ENCODE measurements at regions not wholly inside any gene's neighbourhood (a gene's known extent, or its start where the extent isn't known, plus 50 kb on each side); places are given as distances from the start of the nearest gene placed in this dataset.
A peak's percentile ranks its signal among the peaks of the same experiment; 100 is the strongest.

DNA sequence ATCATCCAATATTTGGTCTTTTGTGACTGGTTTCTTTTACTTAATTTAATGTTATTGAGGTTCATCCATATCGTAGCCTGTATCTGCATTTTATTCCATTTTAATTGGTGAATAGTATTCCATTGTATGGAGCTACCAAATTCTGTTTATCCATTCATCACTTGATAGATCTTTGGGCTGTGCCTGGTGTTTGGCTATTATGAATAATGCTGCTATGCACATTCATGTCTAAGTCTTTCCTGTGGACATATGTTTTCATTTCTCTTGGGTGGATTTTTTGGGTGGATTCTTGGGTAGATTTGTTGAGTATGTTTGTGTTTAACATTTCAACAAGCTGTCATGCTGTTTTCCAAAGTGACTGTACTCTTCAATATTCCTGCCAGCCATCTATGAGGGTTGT, 52.5 kb upstream of the NEDD4L start:
- DNase-seq (ENCODE audit: extremely low read depth in 1 of 11, low read depth in 9 of 11, low spot score in 4 of 11): no peak

GRCh38 chr18:57989536-57989935, 54.5 kb upstream of the NEDD4L start:
- DNase-seq (ENCODE audit: extremely low read depth in 1 of 11, low read depth in 9 of 11, low spot score in 4 of 11): no peak

DNA sequence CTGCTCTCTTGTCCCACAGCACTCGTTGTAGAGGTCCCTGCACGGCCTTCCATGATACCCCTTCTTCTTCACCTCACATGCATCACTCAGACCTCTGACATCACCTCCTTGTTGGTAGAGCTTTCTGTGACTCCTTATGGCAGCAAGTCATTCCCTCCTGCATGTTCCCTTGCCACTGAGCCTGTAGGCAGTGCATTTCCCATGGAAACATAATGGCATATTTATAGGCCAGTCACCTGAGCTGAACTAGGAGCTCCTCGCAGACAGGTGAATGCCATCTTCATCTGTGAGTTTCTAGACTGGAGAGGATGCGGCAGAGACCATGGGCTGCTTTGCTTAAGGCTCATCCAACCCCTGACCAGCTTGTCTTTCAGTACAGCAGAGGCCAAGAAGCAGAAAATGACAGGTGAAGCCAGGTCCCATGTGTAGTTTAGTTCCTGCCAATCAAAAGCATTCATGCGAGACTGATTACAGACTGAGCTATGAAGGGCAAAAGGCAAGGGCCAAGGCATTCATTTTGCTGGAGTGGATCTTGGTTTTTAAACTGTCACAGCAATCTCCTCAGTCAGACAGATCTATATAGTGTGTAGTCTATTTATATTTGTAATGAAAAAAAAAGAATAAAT, 59.4 kb upstream of the NEDD4L start:
- peak in 4 of 11 donors; percentile 15 to 57 (median 24) for DNase-seq (ENCODE audit: extremely low read depth in 1 of 11, low read depth in 9 of 11, low spot score in 4 of 11)

DNA sequence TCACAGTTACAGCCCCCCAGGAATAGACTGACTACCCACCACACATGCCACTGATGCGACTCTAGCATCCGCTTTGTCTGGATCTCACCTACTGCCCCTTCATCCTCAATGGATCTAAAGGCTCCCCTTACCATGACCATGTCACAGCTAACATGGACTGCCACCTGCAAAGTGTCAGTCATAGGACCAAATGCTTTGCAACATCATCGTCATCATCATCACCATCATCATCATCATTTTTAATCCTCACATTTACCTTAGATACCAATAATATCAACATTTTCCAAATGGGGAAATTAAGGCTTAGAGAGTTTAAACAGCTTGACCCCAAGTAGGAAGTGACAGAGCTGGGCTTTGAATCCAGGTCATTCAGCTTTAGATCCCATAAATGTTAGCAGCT, 60.1 kb upstream of the NEDD4L start:
- no peak for DNase-seq (ENCODE audit: extremely low read depth in 1 of 11, low read depth in 9 of 11, low spot score in 4 of 11)

DNA sequence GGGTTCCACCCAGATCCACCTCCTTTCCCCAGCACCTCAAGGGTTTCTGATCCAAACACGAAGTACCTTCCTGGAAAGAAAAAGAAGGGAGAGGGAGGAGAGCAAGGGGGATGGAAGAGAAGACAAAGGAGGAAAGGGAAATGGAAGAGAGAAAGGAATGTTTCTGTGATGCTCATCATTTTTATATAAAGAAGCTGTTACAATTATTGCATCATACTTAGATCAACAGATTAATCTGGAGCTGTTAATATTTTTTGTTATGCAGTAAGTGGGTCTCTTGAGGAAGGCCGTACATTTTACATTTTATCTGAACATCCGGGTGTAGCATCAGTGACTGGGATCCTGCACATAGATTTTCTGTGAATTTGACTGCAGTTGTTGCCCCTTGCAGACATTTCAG, 60.6 kb upstream of the NEDD4L start:
- no peak for DNase-seq (ENCODE audit: extremely low read depth in 1 of 11, low read depth in 9 of 11, low spot score in 4 of 11)

DNA sequence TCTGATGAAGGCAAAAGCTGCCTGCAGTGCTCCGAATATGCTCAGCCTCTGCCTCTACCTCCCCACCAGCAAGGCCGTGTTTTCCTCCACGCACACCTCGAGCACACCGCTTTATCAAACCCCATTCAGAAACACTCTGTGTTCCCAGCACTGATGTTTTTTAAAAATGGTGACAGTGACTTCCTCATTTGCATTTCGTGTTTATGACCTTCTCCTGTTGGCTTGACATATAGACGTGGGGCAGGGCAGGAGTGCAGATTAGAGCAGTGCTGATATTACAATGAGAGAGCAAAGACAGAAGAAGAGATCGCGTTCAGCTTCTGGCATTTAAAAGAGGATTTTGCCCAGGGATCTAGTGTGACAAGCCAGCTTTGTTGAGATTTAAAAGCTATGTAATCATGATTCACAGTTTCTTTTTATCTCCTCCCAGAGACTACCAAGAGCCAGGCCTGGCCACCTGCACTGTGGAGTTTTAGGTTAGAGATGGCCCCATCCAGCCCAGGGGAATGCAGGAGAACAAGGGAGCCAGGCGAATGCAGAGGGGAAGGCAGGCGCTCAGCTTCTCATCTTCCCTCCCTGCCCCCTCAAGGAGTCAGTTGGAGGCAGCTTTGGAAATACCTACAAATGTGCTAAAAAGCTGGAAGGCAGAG, 61.5 kb upstream of the NEDD4L start:
- no peak for DNase-seq (ENCODE audit: extremely low read depth in 1 of 11, low read depth in 9 of 11, low spot score in 4 of 11)

- no peak for DNase-seq (ENCODE audit: extremely low read depth in 1 of 11, low read depth in 9 of 11, low spot score in 4 of 11)
These were observed 62.6 kb upstream of the NEDD4L start for GRCh38 chr18:57981308-57982028.

DNA sequence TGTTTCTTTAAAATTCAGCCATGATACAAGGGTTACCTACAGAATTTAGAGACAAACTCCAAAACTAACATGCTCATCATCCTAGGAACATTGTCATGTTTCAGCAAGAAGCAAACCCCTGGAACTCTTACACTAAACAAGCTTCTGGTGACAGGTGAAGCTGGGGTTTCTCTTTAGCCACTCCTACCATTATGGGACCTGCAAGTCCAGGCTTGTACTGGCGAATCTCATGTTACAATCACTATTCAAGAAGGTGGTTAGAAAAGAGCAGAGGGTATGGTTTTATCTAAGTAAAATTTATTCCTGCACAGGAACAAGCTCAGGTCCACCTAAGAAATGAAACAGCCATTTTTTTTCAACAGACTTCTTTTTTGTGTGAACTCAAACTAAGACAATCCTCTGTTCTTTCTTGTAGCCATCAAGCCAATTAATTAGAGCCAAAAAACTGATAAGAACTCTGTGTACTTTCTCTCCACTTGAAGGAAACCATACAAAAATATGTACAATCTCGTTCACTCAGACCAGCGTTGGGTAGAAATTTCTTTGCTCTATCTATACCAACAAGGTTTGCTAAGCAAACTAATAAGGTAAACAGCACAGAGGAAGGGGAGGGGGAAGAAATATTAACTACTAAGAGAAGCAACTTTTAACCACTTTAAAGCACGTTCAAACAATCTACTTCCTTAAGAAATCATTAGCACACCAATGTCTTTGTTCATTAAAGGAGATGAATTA, 63.3 kb upstream of the NEDD4L start:
- no peak for DNase-seq (ENCODE audit: extremely low read depth in 1 of 11, low read depth in 9 of 11, low spot score in 4 of 11)

GRCh38 chr18:57976230-57976773, 67.7 kb upstream of the NEDD4L start:
- no peak for DNase-seq (ENCODE audit: extremely low read depth in 1 of 11, low read depth in 9 of 11, low spot score in 4 of 11)

DNA sequence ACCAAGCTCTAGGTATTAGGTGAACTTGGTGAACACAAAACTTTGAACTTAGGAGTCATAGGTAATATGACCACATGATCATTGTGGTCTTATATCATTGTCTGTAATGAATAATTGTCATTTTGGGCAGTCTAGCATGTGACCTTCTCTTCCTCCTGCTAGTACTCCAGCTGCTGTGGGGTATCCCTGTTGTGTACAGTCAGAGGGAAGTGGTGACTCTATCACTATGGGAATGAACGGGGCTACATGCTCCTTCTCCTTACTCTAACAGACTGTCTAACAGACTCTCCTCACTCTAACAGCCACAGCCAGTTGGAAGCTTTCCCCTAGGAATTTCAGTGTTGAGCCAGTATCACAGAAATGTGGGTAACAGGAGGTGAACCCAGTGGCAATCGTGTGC, 68.2 kb upstream of the NEDD4L start:
- no peak for DNase-seq (ENCODE audit: extremely low read depth in 1 of 11, low read depth in 9 of 11, low spot score in 4 of 11)

GRCh38 chr18:57974585-57975265, 69.3 kb upstream of the NEDD4L start:
- no peak for DNase-seq (ENCODE audit: extremely low read depth in 1 of 11, low read depth in 9 of 11, low spot score in 4 of 11)

DNA sequence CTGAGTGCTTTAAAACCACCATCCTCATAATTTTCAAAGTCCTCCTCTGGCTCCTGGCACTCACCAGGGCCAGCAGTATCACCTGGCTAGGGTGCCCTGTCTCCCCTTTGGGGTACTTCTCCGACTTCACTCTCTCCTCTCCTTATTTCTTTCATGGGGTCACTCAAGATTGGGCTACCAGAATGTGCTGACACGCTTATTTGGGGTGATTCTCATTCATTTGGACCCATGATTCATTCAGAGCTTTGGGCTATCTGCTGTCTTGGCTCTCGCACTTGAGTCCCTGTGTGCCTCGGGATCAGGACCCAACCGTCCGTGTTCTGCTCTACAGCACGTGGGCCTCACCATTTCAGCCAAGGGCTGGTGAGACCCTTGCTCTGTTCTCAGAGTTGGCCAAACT, 70.1 kb upstream of the NEDD4L start:
- DNase-seq (ENCODE audit: extremely low read depth in 1 of 11, low read depth in 9 of 11, low spot score in 4 of 11): no peak

GRCh38 chr18:57970356-57971095, 73.5 kb upstream of the NEDD4L start:
- DNase-seq (ENCODE audit: extremely low read depth in 1 of 11, low read depth in 9 of 11, low spot score in 4 of 11): no peak

- DNase-seq (ENCODE audit: extremely low read depth in 1 of 11, low read depth in 9 of 11, low spot score in 4 of 11): no peak
These were observed 74.2 kb upstream of the NEDD4L start for GRCh38 chr18:57969824-57970223.

- no peak for DNase-seq (ENCODE audit: extremely low read depth in 1 of 11, low read depth in 9 of 11, low spot score in 4 of 11)
These were observed 78.8 kb upstream of the NEDD4L start for GRCh38 chr18:57965246-57965645.

DNA sequence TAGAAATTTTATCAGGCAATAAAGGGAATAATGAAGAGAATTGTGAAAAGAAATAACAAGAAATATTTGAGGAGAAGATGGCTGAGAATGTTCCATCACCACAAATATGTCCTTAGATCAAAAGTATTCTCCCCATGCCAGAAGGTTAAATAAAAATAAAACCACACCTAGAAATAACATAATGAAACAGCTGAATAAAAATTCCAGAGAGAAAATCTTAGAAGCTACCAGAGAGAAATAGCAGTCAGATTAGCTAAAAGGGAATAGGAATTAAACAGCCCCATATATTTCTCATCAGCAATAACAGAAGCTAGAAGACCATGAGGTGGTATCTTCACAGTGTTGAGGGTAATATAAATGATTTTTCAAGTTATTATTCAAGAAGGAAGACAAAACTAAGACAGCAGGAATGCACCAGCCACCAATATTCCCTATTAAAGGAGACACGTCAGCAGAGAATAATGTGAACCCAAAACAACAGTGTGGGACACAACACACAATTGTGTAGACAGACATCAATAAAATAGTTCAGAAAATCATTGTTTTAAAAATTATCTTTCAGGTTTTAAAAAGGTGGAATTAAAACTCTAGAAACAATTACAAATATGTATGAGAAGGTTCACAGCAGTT, 82.0 kb upstream of the NEDD4L start:
- no peak for DNase-seq (ENCODE audit: extremely low read depth in 1 of 11, low read depth in 9 of 11, low spot score in 4 of 11)

DNA sequence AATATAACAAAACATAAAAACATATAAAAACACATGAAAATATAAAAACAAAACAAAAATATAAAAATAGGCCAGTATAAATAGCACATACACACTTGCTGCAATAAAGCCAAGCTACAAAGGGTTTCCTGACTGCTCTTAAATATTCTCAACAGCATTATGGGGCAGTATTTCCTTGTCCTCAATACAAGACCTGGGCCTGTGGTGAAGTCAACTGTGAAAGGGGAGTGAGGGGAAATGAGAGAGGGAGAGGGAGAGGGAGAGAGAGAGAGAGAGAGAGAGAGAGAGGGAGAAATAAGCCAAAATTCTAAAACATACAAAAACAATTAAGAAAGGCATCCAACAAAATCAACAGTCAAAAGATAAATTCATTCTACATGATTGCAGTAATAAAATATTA, 82.6 kb upstream of the NEDD4L start:
- no peak for DNase-seq (ENCODE audit: extremely low read depth in 1 of 11, low read depth in 9 of 11, low spot score in 4 of 11)

DNA sequence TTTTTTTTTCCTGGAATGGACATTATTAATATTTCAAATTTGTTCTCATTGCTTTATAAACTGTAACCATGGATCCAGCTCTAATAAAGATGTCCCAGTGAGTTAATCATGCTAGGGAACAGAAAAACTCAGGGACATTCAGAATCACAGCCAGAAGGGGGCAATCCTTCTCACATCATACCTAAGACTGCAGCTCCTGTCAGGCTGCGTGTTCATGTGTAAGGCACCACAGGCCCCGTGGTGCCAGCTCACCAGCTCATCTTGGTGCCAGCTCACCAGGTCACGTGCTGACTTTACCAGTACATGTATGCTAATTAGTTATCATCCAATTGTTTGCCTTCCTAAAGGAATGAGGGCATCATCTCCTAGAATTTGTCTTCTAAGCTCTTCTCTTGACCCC, 84.7 kb upstream of the NEDD4L start:
- DNase-seq (ENCODE audit: extremely low read depth in 1 of 11, low read depth in 9 of 11, low spot score in 4 of 11): peak in 8 of 11 donors; percentile 6 to 32 (median 13)

Data from renal cortex interstitium (tissue), 11 donors.